HG03060 (cell line): ENCODE measurements at regions not wholly inside any gene's neighbourhood (a gene's known extent, or its start where the extent isn't known, plus 50 kb on each side); places are given as distances from the start of the nearest gene placed in this dataset.
"Not testable (repeated sequence)": the region's sequence is repeated elsewhere in the genome, so short reads cannot be mapped to it uniquely, and the experiment has no call there.

ENCODE experiments used
- ATAC-seq: cut with Tn5 transposase; IDR thresholded peaks from one replicate; pipeline ENCODE4 v1.9.1; 2021; ENCODE audit warnings: low read depth, moderate number of reproducible peaks; ENCODE audit not compliant: unreplicated experiment

- ATAC-seq: not testable (repeated sequence)
These were observed 799.1 kb upstream of the HTR2C start for GRCh38 chrX:113784754-113785153.

- no peak for ATAC-seq
These were observed 813.1 kb upstream of the HTR2C start for GRCh38 chrX:113770806-113771205.

DNA sequence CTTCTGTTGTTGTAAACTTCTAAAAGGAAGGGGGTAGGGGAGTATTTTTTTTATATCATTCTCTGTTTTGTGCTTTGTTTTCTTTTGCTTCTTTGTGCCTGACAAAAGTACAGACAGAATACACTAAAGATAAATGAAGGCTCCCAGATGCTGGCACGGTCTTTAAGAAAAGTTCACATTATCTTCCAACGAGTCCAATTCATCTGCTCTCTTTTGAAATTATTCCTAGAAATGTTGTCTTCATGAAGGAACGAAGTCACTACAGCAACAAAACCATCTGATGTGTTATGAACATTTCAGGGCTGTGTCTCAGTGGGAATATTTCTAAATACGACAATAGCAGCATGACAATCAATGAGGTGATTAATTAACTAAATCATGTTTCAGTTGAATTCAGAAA is 813.8 kb upstream of the HTR2C start:
- no peak for ATAC-seq

DNA sequence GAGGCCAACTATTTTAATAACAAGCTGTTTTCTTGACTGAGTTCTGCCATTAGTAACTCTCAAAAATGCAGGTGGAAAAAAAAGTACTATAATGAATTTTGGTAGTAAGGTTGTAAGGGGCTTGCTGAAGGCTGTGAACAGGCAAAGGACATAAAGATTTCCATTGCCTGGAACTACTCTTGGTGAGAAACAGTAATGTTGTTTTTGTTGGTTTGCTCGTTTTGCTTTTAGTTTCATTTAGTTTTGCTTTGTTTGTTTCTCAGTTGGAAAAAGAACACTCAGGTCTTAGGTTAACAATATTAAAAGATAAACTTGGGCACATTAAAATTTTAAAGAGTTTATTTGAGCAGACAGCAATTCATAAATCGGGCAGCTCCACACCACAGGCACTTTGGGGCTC is 824.5 kb upstream of the HTR2C start:
- no peak for ATAC-seq

- no peak for ATAC-seq
These were observed 836.5 kb upstream of the HTR2C start for GRCh38 chrX:113747274-113747973.

GRCh38 chrX:113743069-113743468 is 840.8 kb upstream of the HTR2C start:
- ATAC-seq: no peak

DNA sequence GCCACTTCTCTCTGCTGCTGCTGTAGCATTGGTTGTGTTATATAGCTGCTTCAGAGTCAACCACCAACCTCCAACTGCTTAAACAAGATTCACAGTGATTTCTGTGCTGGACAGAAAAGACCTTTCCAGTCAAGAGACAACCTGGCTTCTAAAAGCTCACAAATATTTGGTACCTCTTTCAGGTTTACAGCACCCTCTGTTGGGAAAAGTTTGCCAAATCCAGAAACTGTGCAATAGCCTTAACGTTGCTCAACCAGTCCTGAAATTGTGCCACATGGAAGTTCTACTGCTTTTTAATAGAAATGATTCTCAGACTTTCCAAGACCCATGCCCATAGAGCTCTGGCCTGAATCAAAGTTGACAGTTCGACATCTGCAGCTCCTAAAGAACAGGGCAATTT is 842.1 kb upstream of the HTR2C start:
- no peak for ATAC-seq

DNA sequence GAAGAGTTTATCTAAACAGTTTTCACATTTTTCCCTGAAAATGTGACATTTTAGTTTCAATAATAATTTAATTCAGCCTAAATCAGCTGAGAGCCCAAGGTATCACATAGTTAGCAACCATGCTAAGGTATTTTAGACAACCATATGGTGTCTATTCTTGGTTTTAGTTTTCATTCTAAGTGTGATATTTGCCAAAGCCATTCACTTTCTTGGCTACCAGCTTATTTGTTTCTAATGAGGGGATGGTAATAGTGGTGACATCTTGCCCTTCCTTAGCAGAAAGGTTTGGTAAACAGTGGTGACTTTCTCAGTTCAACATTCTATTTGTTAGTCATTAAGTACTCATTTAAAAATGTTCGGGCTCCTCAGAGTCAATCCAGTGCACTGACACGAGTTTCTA is 854.9 kb upstream of the HTR2C start:
- ATAC-seq: no peak

DNA sequence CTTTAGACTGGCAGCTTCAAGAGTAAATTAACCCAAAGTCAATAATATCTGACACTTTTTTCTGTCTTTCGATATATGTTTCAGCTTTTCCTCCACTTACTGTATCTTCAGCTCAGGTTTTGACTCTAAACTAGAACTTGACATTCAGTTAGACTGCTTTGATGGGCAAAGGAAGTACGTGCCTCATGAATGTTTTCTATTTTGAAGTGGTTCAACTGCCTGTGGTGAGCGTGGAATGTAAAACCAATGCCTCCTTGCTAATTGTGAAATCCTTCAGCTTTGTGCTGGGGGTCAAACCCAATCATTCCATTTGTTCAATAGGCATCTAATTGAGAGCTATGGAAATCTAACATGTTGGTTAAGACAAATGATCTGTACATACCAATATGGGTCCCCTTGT is 857.0 kb upstream of the HTR2C start:
- ATAC-seq: no peak

GRCh38 chrX:113726466-113726865 is 857.4 kb upstream of the HTR2C start:
- no peak for ATAC-seq

- ATAC-seq: no peak
These were observed 857.9 kb upstream of the HTR2C start for GRCh38 chrX:113726009-113726408.

GRCh38 chrX:113699939-113700338 is 859.3 kb upstream of the AMOT start:
- no peak for ATAC-seq

DNA sequence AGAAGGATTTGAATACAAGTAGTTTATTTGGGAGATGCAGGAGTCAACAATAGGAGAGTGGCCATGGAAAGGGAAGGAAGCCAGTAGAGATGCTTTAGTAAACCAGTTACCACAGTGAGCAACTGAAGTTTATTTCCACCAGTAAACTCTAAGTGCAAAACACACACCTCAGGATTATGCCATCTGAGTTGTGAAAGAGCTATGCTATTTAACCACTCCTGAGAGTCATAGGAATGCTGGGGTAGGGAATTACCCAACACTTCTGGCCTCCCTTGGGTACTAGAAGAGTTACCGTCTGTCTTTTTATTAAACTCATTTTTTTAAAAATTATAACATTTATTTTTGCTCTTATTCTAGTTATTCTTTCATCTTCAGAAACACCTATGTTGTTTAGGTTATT is 834.6 kb upstream of the AMOT start:
- no peak for ATAC-seq

- ATAC-seq: no peak
These were observed 810.7 kb upstream of the AMOT start for GRCh38 chrX:113651306-113651705.

- ATAC-seq: no peak
These were observed 803.8 kb upstream of the AMOT start for GRCh38 chrX:113644426-113644825.

- ATAC-seq: no peak
These were observed 793.9 kb upstream of the AMOT start for GRCh38 chrX:113634565-113634964.

DNA sequence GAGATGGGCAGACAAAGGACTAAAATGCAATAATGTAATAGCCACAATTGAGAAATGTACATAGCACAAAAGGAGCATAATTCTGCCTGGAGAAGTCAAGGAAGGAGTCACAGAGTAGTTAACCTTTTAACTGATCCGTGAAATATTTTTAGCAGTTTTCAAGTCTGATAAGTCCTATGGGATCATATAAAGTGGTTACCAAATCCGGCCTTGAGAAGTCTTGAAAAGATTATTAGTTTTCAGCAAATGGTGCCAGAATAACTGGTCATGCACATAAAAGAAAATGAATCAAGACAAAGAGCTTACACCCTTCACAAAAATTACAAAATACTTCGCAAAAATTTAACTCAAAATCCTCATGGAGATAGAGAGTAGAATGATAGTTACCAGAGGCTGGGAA is 788.7 kb upstream of the AMOT start:
- ATAC-seq: no peak

DNA sequence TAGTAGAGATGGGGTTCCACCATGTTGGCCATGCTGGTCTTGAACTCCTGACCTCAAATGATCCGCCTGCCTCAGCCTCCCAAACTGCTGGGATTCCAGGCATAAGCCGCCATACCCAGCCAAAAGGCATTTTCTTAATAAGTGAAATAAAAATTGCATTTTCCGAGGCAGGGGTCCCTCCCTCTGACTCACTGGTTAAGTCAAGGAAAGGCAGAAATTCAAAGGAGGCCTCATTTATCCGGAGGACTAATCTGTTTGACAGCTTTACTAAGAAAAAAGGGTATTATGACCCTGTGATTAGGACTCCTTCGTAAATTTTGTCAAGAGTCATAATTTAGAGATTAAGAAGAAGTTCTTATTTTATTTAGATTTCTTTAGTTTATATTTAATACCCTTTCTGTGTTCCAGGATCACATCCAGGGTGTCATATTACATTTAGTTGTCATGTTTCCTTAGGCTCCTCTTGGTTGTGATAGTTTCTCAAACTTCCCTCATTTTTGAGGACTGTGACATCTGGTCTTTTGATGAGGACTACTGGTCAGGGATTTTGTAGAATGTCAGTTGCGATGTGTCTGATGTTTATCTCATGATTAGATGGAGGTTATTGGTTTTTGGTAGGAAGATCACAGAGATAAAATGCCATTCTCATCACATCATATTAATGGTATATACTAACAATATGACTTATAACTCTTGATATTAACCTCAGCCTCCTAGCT is 753.7 kb upstream of the AMOT start:
- ATAC-seq: no peak

GRCh38 chrX:113586281-113586898 is 745.8 kb upstream of the AMOT start:
- ATAC-seq: no peak

DNA sequence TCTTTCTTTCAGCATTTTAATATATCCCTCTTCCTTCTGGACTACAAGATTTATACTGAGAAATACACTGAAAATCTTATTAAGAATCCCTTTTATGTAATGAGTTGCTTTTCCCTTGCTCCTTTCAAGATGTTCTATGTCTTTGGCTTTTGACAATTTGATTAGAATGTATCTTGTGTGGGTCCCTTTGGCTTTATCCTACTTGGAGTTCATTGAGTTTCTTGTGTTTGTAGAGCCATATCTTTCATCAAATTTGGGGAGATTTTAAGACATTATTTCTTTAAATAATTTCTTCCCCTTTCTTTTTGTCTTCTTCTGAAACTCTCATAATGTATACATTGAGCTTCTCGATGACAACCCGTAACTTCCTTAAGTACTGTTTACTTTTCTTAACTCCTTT is 739.9 kb upstream of the AMOT start:
- no peak for ATAC-seq

- no peak for ATAC-seq
These were observed 717.9 kb upstream of the AMOT start for GRCh38 chrX:113558576-113558975.

GRCh38 chrX:113551919-113552318 is 711.3 kb upstream of the AMOT start:
- no peak for ATAC-seq
